GM04503 (cell line): ENCODE measurements at regions not wholly inside any gene's neighbourhood (a gene's known extent, or its start where the extent isn't known, plus 50 kb on each side); places are given as distances from the start of the nearest gene placed in this dataset.

Source experiments
- DNase-seq: peaks from one replicate; pipeline ENCODE4 v3.0.0-alpha.2; 2012; ENCODE audit warnings: low read depth

DNA sequence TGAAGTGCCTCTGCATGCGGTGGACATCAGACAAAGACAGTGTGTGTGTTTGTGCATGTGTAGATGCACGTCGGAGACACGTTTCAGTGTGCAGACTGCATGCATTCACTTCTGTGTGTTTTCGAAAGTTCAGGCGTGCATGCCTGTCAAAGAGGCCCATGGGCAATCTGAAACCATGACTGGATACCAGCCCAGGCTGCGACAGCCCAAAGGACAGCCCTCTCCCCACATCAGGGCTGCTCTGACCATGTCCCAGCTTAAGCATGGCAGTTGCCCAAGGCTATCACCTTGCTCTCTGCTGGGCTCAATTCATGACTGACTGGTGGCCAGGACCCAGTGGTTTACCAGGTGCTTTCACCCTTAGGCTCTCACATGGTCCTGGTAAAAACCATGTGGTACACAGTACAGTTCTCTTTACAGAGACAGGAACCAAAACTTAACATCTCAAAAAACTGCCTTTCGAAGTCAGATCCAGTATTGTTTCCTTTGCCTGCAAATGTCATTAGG, 423.7 kb upstream of the CADM1 start:
- no peak for DNase-seq

GRCh38 chr11:115926601-115927000, 422.4 kb upstream of the CADM1 start:
- no peak for DNase-seq

GRCh38 chr11:115926138-115926537, 421.9 kb upstream of the CADM1 start:
- no peak for DNase-seq

DNA sequence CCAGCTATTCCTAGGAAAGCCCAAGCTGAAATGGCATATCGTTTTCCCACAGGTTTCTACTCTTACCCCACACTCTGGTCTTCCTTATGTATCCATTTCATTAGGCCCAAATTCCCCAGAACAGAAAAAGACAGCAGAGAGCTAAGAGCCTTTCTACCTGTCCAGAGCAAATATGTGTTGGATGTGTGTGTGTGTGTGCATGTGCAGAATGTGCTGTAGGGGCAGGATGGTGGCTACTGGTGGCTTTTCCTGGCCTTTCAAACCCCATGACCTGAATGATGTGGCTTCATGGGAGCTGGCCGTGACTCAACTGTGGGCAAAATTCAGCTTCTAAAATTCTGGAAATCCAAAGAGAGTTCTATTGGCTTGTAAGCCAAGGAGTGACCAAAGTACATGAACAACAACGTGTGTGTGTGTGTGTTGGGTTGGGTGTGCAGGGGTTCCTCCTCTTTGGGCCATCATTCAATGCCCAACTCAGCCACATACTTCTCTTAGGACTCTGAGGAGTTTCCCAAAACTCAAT, 421.4 kb upstream of the CADM1 start:
- no peak for DNase-seq

- no peak for DNase-seq
These were observed 420.7 kb upstream of the CADM1 start for GRCh38 chr11:115924744-115925567.

- no peak for DNase-seq
These were observed 418.7 kb upstream of the CADM1 start for GRCh38 chr11:115922876-115923275.

DNA sequence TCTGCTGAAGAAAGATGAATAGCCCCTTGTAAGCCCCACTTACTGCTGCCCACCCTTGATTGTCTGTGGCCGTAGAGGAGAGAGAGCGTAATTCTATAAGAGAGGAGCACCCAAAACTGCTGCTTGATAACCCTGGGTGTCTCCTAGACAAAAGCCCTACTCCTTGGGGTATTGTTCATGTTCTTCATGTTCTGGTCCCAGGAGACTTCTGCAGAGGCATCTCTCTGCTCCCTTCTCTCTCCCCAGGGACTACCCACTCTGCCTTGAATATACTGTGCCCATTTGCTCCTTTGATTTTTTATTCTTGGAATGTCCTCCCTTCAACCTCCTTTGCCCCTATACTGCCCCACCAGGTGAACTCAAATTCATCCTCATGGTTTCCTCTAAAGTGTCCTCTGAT, 417.8 kb upstream of the CADM1 start:
- no peak for DNase-seq

- DNase-seq: no peak
These were observed 417.3 kb upstream of the CADM1 start for GRCh38 chr11:115921540-115921939.

GRCh38 chr11:115920841-115921480, 416.7 kb upstream of the CADM1 start:
- DNase-seq: no peak

DNA sequence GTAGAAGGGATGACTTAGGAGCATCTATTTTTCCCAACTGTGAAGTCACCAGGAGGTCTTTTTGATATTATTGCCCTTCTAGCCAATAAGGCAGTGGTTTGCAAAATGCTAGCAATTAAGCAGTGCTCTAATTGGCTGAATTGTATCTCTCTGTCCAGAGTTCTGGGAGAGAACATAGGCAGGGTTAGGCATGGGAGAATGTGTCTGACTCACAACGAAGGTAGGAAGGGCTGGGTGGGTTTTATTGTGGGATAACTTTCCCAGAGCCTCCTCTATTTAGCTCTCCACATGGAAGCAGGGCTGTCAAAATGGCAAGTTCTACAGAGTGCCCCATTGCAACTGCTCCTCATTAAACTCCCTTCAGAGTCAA, 415.9 kb upstream of the CADM1 start:
- no peak for DNase-seq

- DNase-seq: no peak
These were observed 415.3 kb upstream of the CADM1 start for GRCh38 chr11:115919341-115920091.

- DNase-seq: no peak
These were observed 414.4 kb upstream of the CADM1 start for GRCh38 chr11:115918576-115918975.

DNA sequence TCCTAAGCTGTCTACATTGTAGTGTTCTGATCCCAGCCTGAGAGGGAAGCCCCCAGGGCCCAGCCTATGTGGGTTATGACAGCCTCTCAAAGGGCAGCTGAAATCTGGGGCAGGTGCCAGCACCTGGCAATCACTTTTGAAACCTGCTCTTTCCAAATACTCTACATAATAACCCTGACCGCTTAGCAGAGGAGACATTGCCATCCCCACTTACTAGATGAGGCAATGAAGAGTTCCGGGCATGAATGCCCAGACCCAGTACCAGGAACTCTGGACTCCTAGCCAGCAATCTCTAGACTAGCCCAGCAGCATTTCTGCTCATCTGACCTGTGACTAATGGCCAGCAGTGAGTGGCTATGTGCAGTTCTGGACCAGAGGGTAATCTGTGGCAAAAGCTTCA, 412.4 kb upstream of the CADM1 start:
- no peak for DNase-seq

DNA sequence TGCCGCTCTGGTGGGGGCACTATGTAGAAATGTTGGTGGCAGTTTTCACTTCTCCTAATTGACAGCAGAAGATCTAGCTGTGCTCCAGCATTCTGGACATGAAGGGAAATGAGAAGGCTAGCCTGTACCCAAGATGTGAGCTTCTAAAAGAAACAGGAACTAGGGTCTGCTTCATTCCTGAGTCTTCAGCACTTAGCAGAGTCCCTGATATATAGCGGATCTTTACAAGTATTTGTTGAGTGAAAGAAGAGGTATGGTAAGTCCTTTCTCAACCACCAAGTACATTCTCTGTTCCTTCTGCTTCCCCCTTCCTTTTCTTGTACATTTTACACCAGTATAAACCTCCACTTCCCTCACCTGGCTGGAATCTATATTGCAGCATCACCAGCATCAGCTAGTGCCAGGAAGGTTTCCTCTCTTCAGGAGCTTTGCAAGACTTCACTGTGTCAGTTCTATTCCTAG, 408.3 kb upstream of the CADM1 start:
- DNase-seq: no peak

DNA sequence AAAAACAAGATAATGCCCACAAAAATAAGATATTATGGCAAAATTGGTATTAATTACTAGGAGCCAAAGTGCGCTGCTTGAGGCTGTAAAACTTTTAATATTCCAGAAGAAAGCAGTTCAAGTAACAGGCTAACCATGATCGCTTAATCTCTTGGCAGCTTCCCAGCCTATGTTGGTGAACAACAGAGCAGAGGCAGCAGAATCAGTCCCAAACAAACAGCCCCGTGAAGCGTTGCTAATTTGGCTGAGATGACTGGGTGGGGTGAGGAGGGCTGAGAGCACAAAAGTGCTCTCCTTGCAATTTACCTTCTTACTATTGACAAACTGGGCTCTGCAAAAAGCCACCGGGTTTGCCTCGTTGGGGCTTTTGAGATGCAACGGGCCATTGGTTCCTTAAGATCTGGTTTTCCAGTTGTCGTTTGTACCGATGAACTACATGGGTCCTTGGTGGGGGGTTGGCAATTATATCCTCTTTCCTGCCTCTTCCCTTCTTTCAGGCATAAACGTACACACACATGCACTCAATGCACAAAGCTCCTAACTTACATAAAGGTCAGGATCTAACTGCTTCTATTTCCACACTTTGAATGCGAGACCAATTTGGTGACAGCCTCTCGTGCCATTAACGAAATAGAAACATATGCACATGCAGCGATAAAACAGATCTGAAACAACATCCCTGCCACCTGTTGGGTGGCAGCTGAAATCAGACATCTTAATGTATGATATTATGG, 407.6 kb upstream of the CADM1 start:
- no peak for DNase-seq

GRCh38 chr11:115910379-115910778, 406.2 kb upstream of the CADM1 start:
- no peak for DNase-seq

DNA sequence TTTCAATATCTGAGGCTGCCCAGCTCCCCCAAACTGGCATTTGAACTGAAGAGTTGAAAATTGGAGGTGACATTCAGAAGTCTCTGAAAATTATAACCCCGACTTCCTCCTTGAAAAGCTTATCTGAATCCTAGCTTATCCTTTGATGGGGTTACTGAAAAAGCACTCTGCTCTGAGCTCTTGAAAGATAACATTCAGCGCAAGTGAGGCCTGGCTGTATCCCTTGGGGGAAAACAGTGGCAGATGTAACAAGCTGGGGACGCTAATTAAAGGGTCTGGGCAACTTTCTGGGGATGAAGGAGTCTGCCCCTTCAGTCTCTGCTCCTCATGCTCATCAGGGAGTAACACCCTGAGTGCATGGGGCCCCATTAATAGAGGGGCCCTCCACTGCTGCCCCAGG, 402.0 kb upstream of the CADM1 start:
- no peak for DNase-seq

DNA sequence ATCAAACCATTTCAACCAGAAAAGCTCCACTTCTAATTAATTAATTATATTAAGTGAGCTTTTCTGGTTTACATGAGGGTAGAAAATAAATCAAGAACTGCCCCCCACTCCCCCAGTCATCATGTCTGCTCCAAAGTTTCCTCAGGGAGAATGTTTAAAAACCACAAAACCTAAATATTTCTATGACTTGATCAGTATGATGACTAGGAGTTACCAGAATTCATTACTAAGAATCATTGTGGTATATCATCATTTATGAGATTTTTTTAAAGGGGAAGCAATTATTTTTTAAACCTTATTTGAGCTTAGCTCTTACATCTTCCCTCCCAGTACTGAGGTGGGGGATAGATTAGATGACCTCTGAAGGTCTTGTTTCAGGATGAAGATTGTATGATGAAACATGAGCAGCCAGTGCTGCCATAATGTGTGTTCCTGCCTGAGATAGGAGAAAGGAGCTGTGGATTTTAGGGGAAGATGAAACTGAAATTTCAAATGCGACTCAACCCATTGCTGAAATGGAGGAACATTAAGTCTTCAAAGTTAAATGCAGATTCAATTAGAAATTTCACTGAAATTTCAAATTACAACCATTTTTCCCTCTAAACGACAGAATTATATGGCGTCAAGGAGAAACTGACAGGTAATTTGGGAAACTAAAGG, 401.3 kb upstream of the CADM1 start:
- DNase-seq: no peak

GRCh38 chr11:115903179-115903578, 399.0 kb upstream of the CADM1 start:
- no peak for DNase-seq

DNA sequence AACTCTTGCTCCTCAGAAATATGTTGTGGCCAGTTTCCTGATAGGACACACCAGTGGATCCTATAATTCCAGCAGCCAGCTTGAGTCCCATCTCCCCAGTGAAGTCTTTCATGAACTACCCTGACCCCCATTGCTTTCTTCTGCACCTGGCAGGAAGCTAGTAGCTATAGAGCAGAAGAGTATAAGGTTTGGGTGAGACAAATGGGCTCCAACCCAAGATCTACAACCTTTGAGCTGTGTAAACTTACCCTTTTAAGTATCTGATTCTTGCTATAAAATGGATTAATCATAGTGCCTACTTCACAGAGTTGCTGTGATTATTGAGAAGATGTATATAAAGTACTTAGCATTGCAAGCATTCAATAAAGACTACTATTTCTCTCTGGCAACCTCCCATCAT, 396.9 kb upstream of the CADM1 start:
- DNase-seq: no peak

DNA sequence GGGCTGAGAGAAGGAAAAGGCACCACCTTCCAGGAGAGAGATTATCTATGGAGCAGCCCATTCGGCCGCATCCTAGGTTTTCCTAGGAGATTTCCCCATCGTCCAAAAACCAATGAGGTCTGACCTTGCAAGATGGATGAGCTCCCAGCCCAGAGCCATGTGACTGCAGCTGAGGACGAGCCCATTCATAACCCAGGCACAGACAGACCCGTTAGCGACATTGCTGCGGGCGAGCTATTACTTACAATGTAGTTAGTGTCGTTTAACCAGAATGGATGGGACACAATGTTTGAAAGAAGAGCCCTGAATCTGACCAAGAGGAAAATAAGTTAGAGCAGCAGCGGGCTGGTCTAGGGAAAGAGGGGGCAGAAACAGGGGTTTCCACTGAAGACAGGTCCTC, 395.9 kb upstream of the CADM1 start:
- DNase-seq: no peak
